ENCODE measurements at regions not wholly inside any gene's neighbourhood (a gene's known extent, or its start where the extent isn't known, plus 50 kb on each side); places are given as distances from the start of the nearest gene placed in this dataset.

DNA sequence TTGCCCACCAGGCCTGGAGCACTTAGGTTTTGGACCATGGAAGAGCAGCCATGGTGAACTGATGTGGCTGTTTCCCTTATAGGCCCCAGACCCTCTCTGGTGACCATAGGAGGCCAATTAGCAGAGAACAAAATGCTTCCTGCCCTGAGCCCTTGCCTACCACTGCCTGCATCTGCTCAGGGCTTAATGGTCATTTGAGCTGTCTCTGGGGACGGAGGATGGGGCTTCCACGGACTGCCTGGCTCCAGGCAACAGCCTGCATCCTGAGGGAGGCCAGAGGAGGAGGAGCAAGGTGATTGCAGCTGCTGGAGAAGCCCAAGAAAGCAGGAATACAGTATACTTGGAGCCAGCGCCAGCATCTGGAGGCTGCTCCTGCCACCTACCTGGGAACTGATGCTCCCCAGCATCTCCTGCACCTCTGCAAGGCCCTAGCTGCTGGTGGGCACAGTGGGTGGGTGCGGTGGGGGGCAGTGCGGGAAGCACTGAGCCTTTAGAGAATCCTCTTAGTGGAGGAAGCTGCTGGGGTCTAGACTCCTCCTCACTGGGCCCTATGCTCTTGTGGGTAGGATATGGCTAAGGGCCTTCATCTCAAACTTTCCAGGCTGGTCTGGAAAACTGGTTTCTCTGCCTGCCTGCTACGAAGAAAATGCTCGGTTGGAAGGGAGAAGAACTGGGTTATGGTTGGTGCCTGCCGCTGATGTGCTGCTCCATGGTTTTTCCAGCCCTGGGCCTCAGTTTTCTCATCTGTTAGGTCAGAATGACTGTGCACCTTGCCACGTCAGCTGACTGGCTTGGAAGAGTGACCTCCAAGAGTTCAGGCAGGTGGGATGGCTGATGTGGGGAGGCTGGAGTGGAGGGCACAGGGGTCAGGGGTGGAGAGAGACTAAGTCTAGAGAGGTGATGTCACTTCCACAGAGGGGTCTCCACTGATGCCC is 158.8 kb upstream of the PJA1 start:
- TF ChIP-seq, protein P1, sequence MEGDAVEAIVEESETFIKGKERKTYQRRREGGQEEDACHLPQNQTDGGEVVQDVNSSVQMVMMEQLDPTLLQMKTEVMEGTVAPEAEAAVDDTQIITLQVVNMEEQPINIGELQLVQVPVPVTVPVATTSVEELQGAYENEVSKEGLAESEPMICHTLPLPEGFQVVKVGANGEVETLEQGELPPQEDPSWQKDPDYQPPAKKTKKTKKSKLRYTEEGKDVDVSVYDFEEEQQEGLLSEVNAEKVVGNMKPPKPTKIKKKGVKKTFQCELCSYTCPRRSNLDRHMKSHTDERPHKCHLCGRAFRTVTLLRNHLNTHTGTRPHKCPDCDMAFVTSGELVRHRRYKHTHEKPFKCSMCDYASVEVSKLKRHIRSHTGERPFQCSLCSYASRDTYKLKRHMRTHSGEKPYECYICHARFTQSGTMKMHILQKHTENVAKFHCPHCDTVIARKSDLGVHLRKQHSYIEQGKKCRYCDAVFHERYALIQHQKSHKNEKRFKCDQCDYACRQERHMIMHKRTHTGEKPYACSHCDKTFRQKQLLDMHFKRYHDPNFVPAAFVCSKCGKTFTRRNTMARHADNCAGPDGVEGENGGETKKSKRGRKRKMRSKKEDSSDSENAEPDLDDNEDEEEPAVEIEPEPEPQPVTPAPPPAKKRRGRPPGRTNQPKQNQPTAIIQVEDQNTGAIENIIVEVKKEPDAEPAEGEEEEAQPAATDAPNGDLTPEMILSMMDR (IDR thresholded peaks at IDR 0.05; ENCODE audit: low read depth, low read length, poor library complexity, severe bottlenecking): no peak
- no peak for TF ChIP-seq EZH2phosphoT487 (IDR thresholded peaks at IDR 0.05; ENCODE audit: borderline replicate concordance, low read length)

Data from DOHH2 (cell line).